Effector memory CD4-positive, alpha-beta T cell (primary cell): ENCODE measurements at regions not wholly inside any gene's neighbourhood (a gene's known extent, or its start where the extent isn't known, plus 50 kb on each side); places are given as distances from the start of the nearest gene placed in this dataset.

Experiments
- DNase-seq, 3 donors: peaks; one replicate each; pipeline ENCODE4 v3.0.0-alpha.2; 2020
- H3K27ac ChIP-seq: 2 replicates; pipeline ENCODE4 v1.7.0; 2013; ENCODE audit warnings: mild to moderate bottlenecking, low read length, moderate library complexity; ENCODE audit not compliant: insufficient read depth, poor library complexity, severe bottlenecking
- H3K27me3 ChIP-seq: replicated peaks from 2 replicates; pipeline ENCODE4 v1.7.0; 2013; ENCODE audit warnings: mild to moderate bottlenecking, low read length; ENCODE audit not compliant: insufficient read depth, control insufficient read depth, poor library complexity, severe bottlenecking
- H3K36me3 ChIP-seq: 2 replicates; pipeline ENCODE4 v1.7.0; 2013; ENCODE audit warnings: mild to moderate bottlenecking, low read length, moderate library complexity; ENCODE audit not compliant: control insufficient read depth, insufficient read depth
- H3K4me1 ChIP-seq: 2 replicates; pipeline ENCODE4 v1.7.0; 2013; ENCODE audit warnings: low read length, mild to moderate bottlenecking; ENCODE audit not compliant: control insufficient read depth, insufficient read depth, poor library complexity, severe bottlenecking
- H3K4me3 ChIP-seq: 2 replicates; pipeline ENCODE4 v1.7.0; 2013; ENCODE audit warnings: low read length, low read depth, mild to moderate bottlenecking; ENCODE audit not compliant: insufficient read depth, poor library complexity, severe bottlenecking
- H3K9me3 ChIP-seq: 2 replicates; pipeline ENCODE4 v1.7.0; 2013; ENCODE audit warnings: mild to moderate bottlenecking, low read length, moderate library complexity; ENCODE audit not compliant: control insufficient read depth

GRCh38 chr12:88985011-88985410, 367.3 kb downstream of the DUSP6 start:
- H3K27ac ChIP-seq: no peak overlapping the region
- H3K36me3 ChIP-seq: no peaks in the 10 kb centered on the region
- no peaks in the 10 kb centered on the region for H3K27me3 ChIP-seq
- H3K9me3 ChIP-seq: no peaks in the 10 kb centered on the region
- DNase-seq: no peak
- no peaks in the 10 kb centered on the region for H3K4me1 ChIP-seq
- H3K4me3 ChIP-seq: no peak overlapping the region

- no peaks in the 10 kb centered on the region for H3K9me3 ChIP-seq
- DNase-seq: no peak
- no peaks in the 10 kb centered on the region for H3K36me3 ChIP-seq
These were observed 369.6 kb downstream of the DUSP6 start for GRCh38 chr12:88982694-88983093.

GRCh38 chr12:88977115-88977514, 375.2 kb downstream of the DUSP6 start:
- Histone ChIP-seq H3K27me3 (peaks cover 5% of the 10 kb centered on the region), H3K27ac (no peak overlapping the region), H3K9me3 (no peaks in the 10 kb centered on the region), H3K36me3 (no peaks in the 10 kb centered on the region), H3K4me1 (no peaks in the 10 kb centered on the region), H3K4me3 (no peak overlapping the region)
- no peak for DNase-seq

More at GRCh38 chr12:88982694-88983093, 369.6 kb downstream of the DUSP6 start:
- Histone ChIP-seq H3K27ac (no peak overlapping the region), H3K27me3 (no peaks in the 10 kb centered on the region), H3K4me3 (no peak overlapping the region), H3K4me1 (no peaks in the 10 kb centered on the region)

- no peak overlapping the region for H3K27ac ChIP-seq
- no peak overlapping the region for H3K4me3 ChIP-seq
- H3K36me3 ChIP-seq: no peaks in the 10 kb centered on the region
- no peak for DNase-seq
- H3K27me3 ChIP-seq: peaks cover 5% of the 10 kb centered on the region
- H3K9me3 ChIP-seq: no peaks in the 10 kb centered on the region
- no peaks in the 10 kb centered on the region for H3K4me1 ChIP-seq
These were observed 378.3 kb downstream of the DUSP6 start for GRCh38 chr12:88973998-88974397.

- no peak overlapping the region for H3K27ac ChIP-seq
- DNase-seq: no peak
- H3K4me1 ChIP-seq: no peaks in the 10 kb centered on the region
- H3K9me3 ChIP-seq: no peaks in the 10 kb centered on the region
- no peak overlapping the region for H3K4me3 ChIP-seq
- no peaks in the 10 kb centered on the region for H3K36me3 ChIP-seq
- peaks cover 5% of the 10 kb centered on the region for H3K27me3 ChIP-seq
These were observed 381.6 kb downstream of the DUSP6 start for GRCh38 chr12:88970740-88971139.

- no peaks in the 10 kb centered on the region for H3K9me3 ChIP-seq
- H3K4me1 ChIP-seq: no peaks in the 10 kb centered on the region
- no peaks in the 10 kb centered on the region for H3K36me3 ChIP-seq
- peaks cover 3% of the 10 kb centered on the region for H3K27me3 ChIP-seq
- H3K27ac ChIP-seq: no peak overlapping the region
- no peak overlapping the region for H3K4me3 ChIP-seq
- DNase-seq: no peak
These were observed 383.2 kb downstream of the DUSP6 start for GRCh38 chr12:88969127-88969526.

GRCh38 chr12:88960213-88960878, 380.1 kb upstream of the KITLG start:
- Histone ChIP-seq H3K36me3 (no peaks in the 10 kb centered on the region), H3K9me3 (no peaks in the 10 kb centered on the region), H3K27ac (no peak overlapping the region), H3K4me3 (no peak overlapping the region), H3K4me1 (no peaks in the 10 kb centered on the region), H3K27me3 (no peaks in the 10 kb centered on the region)
- DNase-seq: no peak

- H3K4me3 ChIP-seq: no peak overlapping the region
- no peaks in the 10 kb centered on the region for H3K27me3 ChIP-seq
- H3K36me3 ChIP-seq: no peaks in the 10 kb centered on the region
- no peaks in the 10 kb centered on the region for H3K4me1 ChIP-seq
- no peak for DNase-seq
- H3K27ac ChIP-seq: no peak overlapping the region
- no peaks in the 10 kb centered on the region for H3K9me3 ChIP-seq
These were observed 378.7 kb upstream of the KITLG start for GRCh38 chr12:88958946-88959345.

GRCh38 chr12:88958153-88958552, 377.9 kb upstream of the KITLG start:
- H3K36me3 ChIP-seq: no peaks in the 10 kb centered on the region
- H3K9me3 ChIP-seq: no peaks in the 10 kb centered on the region
- no peak overlapping the region for H3K4me3 ChIP-seq
- H3K4me1 ChIP-seq: no peaks in the 10 kb centered on the region
- no peak overlapping the region for H3K27ac ChIP-seq
- DNase-seq: no peak
- no peaks in the 10 kb centered on the region for H3K27me3 ChIP-seq

GRCh38 chr12:88957358-88957757, 377.1 kb upstream of the KITLG start:
- DNase-seq: no peak
- no peaks in the 10 kb centered on the region for H3K36me3 ChIP-seq
- H3K9me3 ChIP-seq: no peaks in the 10 kb centered on the region
- H3K4me3 ChIP-seq: no peak overlapping the region
- no peaks in the 10 kb centered on the region for H3K27me3 ChIP-seq
- H3K4me1 ChIP-seq: no peaks in the 10 kb centered on the region
- no peak overlapping the region for H3K27ac ChIP-seq
